HCT116 (cell line): ENCODE measurements at regions not wholly inside any gene's neighbourhood (a gene's known extent, or its start where the extent isn't known, plus 50 kb on each side); places are given as distances from the start of the nearest gene placed in this dataset.

ENCODE experiments used
- ATAC-seq: fragments of 200-7000 bp; cut with Tn5 transposase; 2 replicates; pipeline ENCODE4 v1.9.1; 2020; ENCODE audit warnings: mild to moderate bottlenecking, moderate library complexity
- BruUV-seq: library from RNA; stranded (reverse); fragments of 400-500 nt; replicated peaks from 2 replicates; lab custom pipeline; 2021; lab: Mats Ljungman, UMichigan
- CTCF ChIA-PET: fragments of 300-600 bp; sonication (Branson Sonifier 250); formaldehyde crosslinking; loops from one replicate; lab custom pipeline; 2021; ENCODE audit warnings: antibody characterized with exemption; lab: Charles Lee
- POLR2A ChIA-PET: fragments of 300-600, 350-600 bp; sonication (Branson Sonifier 250); formaldehyde crosslinking; loops from one replicate; lab custom pipeline; 2021; ENCODE audit warnings: antibody characterized with exemption; lab: Charles Lee
- RAD21 ChIA-PET, 2 experiments: fragments of 300-600 bp; sonication (Branson Sonifier 250); formaldehyde crosslinking; loops; one replicate each; lab custom pipeline; 2023; ENCODE audit warnings: low total read pairs in 2 of 2; ENCODE audit not compliant: uncharacterized antibody in 2 of 2, unreplicated experiment in 2 of 2, low non-redundant PET in 1 of 2; lab: Charles Lee
- DNase-seq: peaks from one replicate; pipeline ENCODE4 v3.0.0-alpha.2; 2010; ENCODE audit warnings: low read depth, low spot score
- H2AFZ ChIP-seq: fragments of 200-600 bp; shearing (Covaris generic), sonication (generic); 2 replicates; pipeline ENCODE4 v1.6.1; 2017; ENCODE audit warnings: low read depth, mixed run types, mixed read lengths, antibody characterized with exemption, low read length; ENCODE audit not compliant: poor library complexity, severe bottlenecking
- H3K27ac ChIP-seq: 2 replicates; pipeline ENCODE4 v1.5.1; 2012; ENCODE audit warnings: low read depth, low read length
- H3K27me3 ChIP-seq: fragments of 200-600 bp; sonication (generic); 2 replicates; pipeline ENCODE4 v1.6.1; 2016; ENCODE audit warnings: mixed run types, low read length, mixed read lengths; ENCODE audit not compliant: insufficient read depth
- H3K36me3 ChIP-seq, 2 experiments: fragments of 200-500 bp in 1 of 2; fragments of 200-600 bp in 1 of 2; sonication (Bioruptor generic) in 1 of 2; sonication (generic) in 1 of 2; 2 replicates each; pipeline versions ENCODE4 v1.5.1 to v1.6.1; 2014 to 2016; ENCODE audit warnings: low read length in 2 of 2, inconsistent platforms in 1 of 2, mixed read lengths in 1 of 2, mixed run types in 1 of 2; ENCODE audit not compliant: insufficient read depth in 2 of 2, control insufficient read depth in 1 of 2
- H3K4me1 ChIP-seq, 2 experiments: fragments of 200-600 bp in 1 of 2; sonication (generic) in 1 of 2; 2 replicates each; pipeline versions ENCODE4 v1.5.1 to v1.6.1; 2012 to 2017; ENCODE audit warnings: low read length in 2 of 2, inconsistent platforms in 1 of 2, mild to moderate bottlenecking in 1 of 2, mixed read lengths in 1 of 2, mixed run types in 1 of 2, moderate library complexity in 1 of 2; ENCODE audit not compliant: insufficient read depth in 2 of 2, control insufficient read depth in 1 of 2
- H3K4me2 ChIP-seq: fragments of 200-600 bp; sonication (generic); 2 replicates; pipeline ENCODE4 v1.6.1; 2017; ENCODE audit warnings: mixed run types, low read length, mixed read lengths
- H3K4me3 ChIP-seq, 2 experiments: fragments of 200-600 bp in 1 of 2; sonication (generic) in 1 of 2; replicated peaks in 1 of 2; 2 replicates each; pipeline ENCODE4 v1.5.1; 2011 to 2016; ENCODE audit warnings: low read length in 2 of 2, control low read depth in 1 of 2, low read depth in 1 of 2, mild to moderate bottlenecking in 1 of 2, mixed read lengths in 1 of 2, mixed run types in 1 of 2
- H3K79me2 ChIP-seq: fragments of 200-600 bp; sonication (generic); 2 replicates; pipeline ENCODE4 v1.6.1; 2017; ENCODE audit warnings: mild to moderate bottlenecking, mixed run types, low read length, moderate library complexity, mixed read lengths; ENCODE audit not compliant: insufficient read depth
- H3K9ac ChIP-seq: fragments of 200-600 bp; sonication (generic); 2 replicates; pipeline ENCODE4 v1.6.1; 2016; ENCODE audit warnings: low read length, mixed read lengths
- H3K9me2 ChIP-seq: fragments of 200-600 bp; sonication (generic), shearing (Covaris generic); 2 replicates; pipeline ENCODE4 v1.6.1; 2017; ENCODE audit warnings: mixed run types, mild to moderate bottlenecking, moderate library complexity; ENCODE audit not compliant: insufficient read depth
- H3K9me3 ChIP-seq, 2 experiments: fragments of 200-500 bp in 1 of 2; fragments of 200-600 bp in 1 of 2; sonication (Bioruptor generic) in 1 of 2; sonication (generic) in 1 of 2; 2 replicates each; pipeline ENCODE4 v1.6.1; 2014 to 2017; ENCODE audit warnings: low read length in 2 of 2, mixed read lengths in 2 of 2, inconsistent platforms in 1 of 2, low read depth in 1 of 2, mild to moderate bottlenecking in 1 of 2, mixed run types in 1 of 2, moderate library complexity in 1 of 2; ENCODE audit not compliant: control insufficient read depth in 1 of 2, insufficient read depth in 1 of 2
- H4K20me1 ChIP-seq: fragments of 200-600 bp; sonication (generic), shearing (Covaris generic); 2 replicates; pipeline ENCODE4 v1.6.1; 2017; ENCODE audit warnings: mixed run types, mild to moderate bottlenecking, moderate library complexity; ENCODE audit not compliant: insufficient read depth
- CBX3 ChIP-seq: IDR thresholded peaks from 2 replicates; pipeline ENCODE4 v1.6.1; 2012; ENCODE audit warnings: low read depth
- POLR2AphosphoS5 ChIP-seq: IDR thresholded peaks from 2 replicates; pipeline ENCODE4 v1.6.1; 2011; ENCODE audit warnings: mild to moderate bottlenecking, low read depth, low read length, moderate library complexity
- REST ChIP-seq: IDR thresholded peaks from 2 replicates; pipeline ENCODE4 v1.6.1; 2012; ENCODE audit warnings: low read depth
- SRF ChIP-seq: IDR thresholded peaks from 2 replicates; pipeline ENCODE4 v1.6.1; 2012; ENCODE audit warnings: low read depth
- intact Hi-C: fragments of 100-400 bp; cut with micrococcal nuclease; formaldehyde crosslinking; loops from 2 replicates; pipeline ENCODE4 v1.10.0; 2022

GRCh38 chr14:71694591-71695530 is 237.4 kb upstream of the RGS6 start (continued):
- TF ChIP-seq REST (no peak), SRF (no peak)

- TF ChIP-seq POLR2AphosphoS5 (no peak), CBX3 (no peak)
- intact Hi-C loops = no loop called here
- Histone ChIP-seq H2AFZ (no peak overlapping the region), H3K9ac (no peak overlapping the region), H3K36me3 (no peaks in the 10 kb centered on the region), H3K4me1 (no peaks in the 10 kb centered on the region), H3K9me2 (no peaks in the 10 kb centered on the region), H4K20me1 (no peaks in the 10 kb centered on the region), H3K27ac (no peak overlapping the region), H3K4me2 (no peak overlapping the region), H3K4me3 (no peak overlapping the region), H3K79me2 (no peaks in the 10 kb centered on the region), H3K27me3 (no peaks in the 10 kb centered on the region), H3K9me3 (no peaks in the 10 kb centered on the region)
- BruUV-seq = no TSS peak
- DNase-seq (no peak), ATAC-seq (no peak)
- ChIA-PET POLR2A (no interaction called here), RAD21 (no interaction called here), CTCF (no interaction called here)
These were observed 236.4 kb upstream of the RGS6 start for GRCh38 chr14:71695611-71696350.
